GM23338 (cell line): ENCODE measurements at regions not wholly inside any gene's neighbourhood (a gene's known extent, or its start where the extent isn't known, plus 50 kb on each side); places are given as distances from the start of the nearest gene placed in this dataset.

Source experiments
- ATAC-seq: fragments of 200-7000 bp; cut with Tn5 transposase; 3 replicates; pipeline ENCODE4 v1.9.1; 2020
- DNase-seq: peaks from one replicate; pipeline ENCODE4 v3.0.0-alpha.2; 2015; ENCODE audit warnings: low spot score
- H2AFZ ChIP-seq: fragments of 200-600 bp; sonication (generic); 2 replicates; pipeline ENCODE4 v1.8.0; 2016; ENCODE audit warnings: antibody characterized with exemption, mild to moderate bottlenecking, moderate library complexity
- H3F3A ChIP-seq: fragments of 200-600 bp; sonication (generic); replicated peaks from 2 replicates; pipeline ENCODE4 v1.8.0; 2017; ENCODE audit warnings: antibody characterized with exemption, mixed run types, low read depth
- H3K27ac ChIP-seq: fragments of 200-600 bp; sonication (generic); 2 replicates; pipeline ENCODE4 v1.6.1; 2016; ENCODE audit warnings: low read depth
- H3K27me3 ChIP-seq: fragments of 200-600 bp; sonication (generic); 2 replicates; pipeline ENCODE4 v1.8.0; 2016; ENCODE audit warnings: mild to moderate bottlenecking, mixed run types, moderate library complexity; ENCODE audit not compliant: insufficient read depth
- H3K36me3 ChIP-seq: fragments of 200-600 bp; sonication (generic); 2 replicates; pipeline ENCODE4 v1.8.0; 2016; ENCODE audit warnings: mild to moderate bottlenecking; ENCODE audit not compliant: insufficient read depth
- H3K4me1 ChIP-seq: fragments of 200-600 bp; sonication (generic); 2 replicates; pipeline ENCODE4 v1.8.0; 2016; ENCODE audit warnings: mild to moderate bottlenecking, moderate library complexity; ENCODE audit not compliant: insufficient read depth
- H3K4me2 ChIP-seq: fragments of 200-600 bp; sonication (generic); 2 replicates; pipeline ENCODE4 v1.7.1; 2017; ENCODE audit warnings: mixed run types
- H3K4me3 ChIP-seq: fragments of 200-600 bp; sonication (generic); 2 replicates; pipeline ENCODE4 v1.6.1; 2016; ENCODE audit warnings: mixed run types
- H3K79me2 ChIP-seq: fragments of 200-600 bp; sonication (generic); replicated peaks from 2 replicates; pipeline ENCODE4 v1.8.0; 2017; ENCODE audit warnings: mild to moderate bottlenecking; ENCODE audit not compliant: insufficient read depth
- H3K9me2 ChIP-seq: fragments of 200-600 bp; sonication (generic); 2 replicates; pipeline ENCODE4 v1.8.0; 2017; ENCODE audit not compliant: insufficient read depth
- H4K20me1 ChIP-seq: fragments of 200-600 bp; sonication (generic); replicated peaks from 2 replicates; pipeline ENCODE4 v1.8.0; 2017; ENCODE audit warnings: mild to moderate bottlenecking; ENCODE audit not compliant: insufficient read depth
- H3K27ac Mint-ChIP-seq: 2 replicates; pipeline ENCODE4 v1.8.0; 2020; ENCODE audit warnings: inconsistent platforms, mild to moderate bottlenecking, moderate library complexity, mixed read lengths
- H3K27me3 Mint-ChIP-seq: 3 replicates; pipeline ENCODE4 v1.8.0; 2022; ENCODE audit warnings: low read depth, mild to moderate bottlenecking, moderate library complexity, mixed read lengths, inconsistent platforms; ENCODE audit not compliant: insufficient read depth, poor library complexity
- H3K36me3 Mint-ChIP-seq: 3 replicates; pipeline ENCODE4 v1.8.0; 2021; ENCODE audit warnings: low read depth, mild to moderate bottlenecking, inconsistent platforms, moderate library complexity, mixed read lengths
- H3K4me1 Mint-ChIP-seq: 3 replicates; pipeline ENCODE4 v1.8.0; 2020; ENCODE audit warnings: mild to moderate bottlenecking, inconsistent platforms, mixed read lengths
- H3K4me3 Mint-ChIP-seq: 3 replicates; pipeline ENCODE4 v1.8.0; 2021; ENCODE audit warnings: moderate library complexity, mild to moderate bottlenecking, inconsistent platforms, mixed read lengths
- H3K9me3 Mint-ChIP-seq: 3 replicates; pipeline ENCODE4 v1.8.0; 2020; ENCODE audit warnings: moderate library complexity, mild to moderate bottlenecking, inconsistent platforms, mixed read lengths
- CREB1 ChIP-seq: fragments of 250-450 bp; sonication (Bioruptor Pico); IDR thresholded peaks from 2 replicates; pipeline ENCODE4 v1.5.0; 2020; ENCODE audit warnings: low read depth, mild to moderate bottlenecking, moderate library complexity
- EZH2 ChIP-seq: fragments of 200-600 bp; sonication (generic); IDR thresholded peaks from one replicate; pipeline ENCODE4 v1.8.0; 2017; ENCODE audit warnings: antibody characterized with exemption, mild to moderate bottlenecking, low read depth; ENCODE audit not compliant: unreplicated experiment
- EZH2phosphoT487 ChIP-seq: fragments of 200-600 bp; sonication (generic); IDR thresholded peaks from one replicate; pipeline ENCODE4 v1.8.1; 2018; ENCODE audit warnings: antibody characterized with exemption; ENCODE audit not compliant: unreplicated experiment
- JUNB ChIP-seq: IDR thresholded peaks from one replicate; pipeline ENCODE4 v1.6.1; 2016; ENCODE audit warnings: antibody characterized with exemption; ENCODE audit not compliant: unreplicated experiment
- NANOG ChIP-seq: IDR thresholded peaks from 2 replicates; pipeline ENCODE4 v1.6.1; 2016; ENCODE audit warnings: antibody characterized with exemption, borderline replicate concordance
- POLR2AphosphoS5 ChIP-seq: IDR thresholded peaks from 2 replicates; pipeline ENCODE4 v1.6.1; 2016; ENCODE audit warnings: antibody characterized with exemption, low read depth
- REST ChIP-seq: IDR thresholded peaks from one replicate; pipeline ENCODE4 v1.6.1; 2018; ENCODE audit warnings: antibody characterized with exemption; ENCODE audit not compliant: unreplicated experiment
- STAT1 ChIP-seq: IDR thresholded peaks from one replicate; pipeline ENCODE4 v1.6.1; 2016; ENCODE audit warnings: antibody characterized with exemption; ENCODE audit not compliant: unreplicated experiment
- ZNF114 ChIP-seq: fragments of 250-450 bp; sonication (Bioruptor Pico); IDR thresholded peaks from 2 replicates; pipeline ENCODE4 v1.5.0; 2020; ENCODE audit warnings: mild to moderate bottlenecking, moderate library complexity
- ZNF331 ChIP-seq: fragments of 250-450 bp; sonication (Bioruptor Pico); IDR thresholded peaks from 2 replicates; pipeline ENCODE4 v1.5.0; 2020; ENCODE audit warnings: low read depth, mild to moderate bottlenecking, moderate library complexity
- TF ChIP-seq, protein P1 (sequence below): fragments of 250-450 bp; sonication (Bioruptor Pico); IDR thresholded peaks from 2 replicates; pipeline ENCODE4 v1.5.0; 2020; ENCODE audit warnings: mild to moderate bottlenecking, moderate library complexity
- TF ChIP-seq, protein P2 (sequence below), 2 experiments: fragments of 200-600 bp in 1 of 2; sonication (generic) in 1 of 2; conservative IDR thresholded peaks; 2 replicates each; pipeline versions ENCODE4 v1.5.1 to v1.6.1; 2016 to 2017; ENCODE audit warnings: antibody characterized with exemption in 2 of 2, low read depth in 2 of 2, mild to moderate bottlenecking in 2 of 2, moderate library complexity in 1 of 2
- TF ChIP-seq, protein P3 (sequence below): IDR thresholded peaks from 2 replicates; pipeline ENCODE4 v1.6.1; 2016; ENCODE audit warnings: antibody characterized with exemption

DNA sequence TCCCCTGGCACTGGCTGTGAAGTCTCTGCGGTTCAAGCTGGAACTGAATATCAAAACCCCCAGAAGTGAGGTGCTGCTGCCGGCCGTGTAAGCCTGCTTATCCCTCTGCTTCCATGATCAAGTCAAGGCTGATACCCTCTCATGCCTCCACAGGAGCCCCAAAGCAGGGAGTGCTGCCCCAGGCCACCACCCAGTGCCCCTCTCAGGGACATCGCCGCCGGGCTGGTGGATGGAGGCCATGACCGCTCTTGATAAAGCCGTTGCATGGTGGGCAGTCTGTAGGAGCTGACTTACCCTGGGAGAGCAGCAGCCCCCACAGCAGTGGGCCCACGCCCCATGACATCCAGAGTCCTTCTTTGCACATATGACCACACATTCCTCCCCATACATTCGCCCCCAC, 162.0 kb upstream of the CST7 start:
- Histone ChIP-seq H3K4me3 (no peak overlapping the region), H3K4me1 (no peaks in the 10 kb centered on the region), H3K9me2 (0 out of 2 replicates have a peak, but pooled peaks cover 4% of the 10 kb centered on the region), H3K27ac (no peak overlapping the region), H3F3A (no peaks in the 10 kb centered on the region), H3K79me2 (no peaks in the 10 kb centered on the region), H3K36me3 (no peaks in the 10 kb centered on the region), H2AFZ (no peak overlapping the region), H4K20me1 (no peaks in the 10 kb centered on the region), H3K27me3 (no peaks in the 10 kb centered on the region), H3K4me2 (no peak overlapping the region)
- no peak for DNase-seq
- TF ChIP-seq, protein P1, sequence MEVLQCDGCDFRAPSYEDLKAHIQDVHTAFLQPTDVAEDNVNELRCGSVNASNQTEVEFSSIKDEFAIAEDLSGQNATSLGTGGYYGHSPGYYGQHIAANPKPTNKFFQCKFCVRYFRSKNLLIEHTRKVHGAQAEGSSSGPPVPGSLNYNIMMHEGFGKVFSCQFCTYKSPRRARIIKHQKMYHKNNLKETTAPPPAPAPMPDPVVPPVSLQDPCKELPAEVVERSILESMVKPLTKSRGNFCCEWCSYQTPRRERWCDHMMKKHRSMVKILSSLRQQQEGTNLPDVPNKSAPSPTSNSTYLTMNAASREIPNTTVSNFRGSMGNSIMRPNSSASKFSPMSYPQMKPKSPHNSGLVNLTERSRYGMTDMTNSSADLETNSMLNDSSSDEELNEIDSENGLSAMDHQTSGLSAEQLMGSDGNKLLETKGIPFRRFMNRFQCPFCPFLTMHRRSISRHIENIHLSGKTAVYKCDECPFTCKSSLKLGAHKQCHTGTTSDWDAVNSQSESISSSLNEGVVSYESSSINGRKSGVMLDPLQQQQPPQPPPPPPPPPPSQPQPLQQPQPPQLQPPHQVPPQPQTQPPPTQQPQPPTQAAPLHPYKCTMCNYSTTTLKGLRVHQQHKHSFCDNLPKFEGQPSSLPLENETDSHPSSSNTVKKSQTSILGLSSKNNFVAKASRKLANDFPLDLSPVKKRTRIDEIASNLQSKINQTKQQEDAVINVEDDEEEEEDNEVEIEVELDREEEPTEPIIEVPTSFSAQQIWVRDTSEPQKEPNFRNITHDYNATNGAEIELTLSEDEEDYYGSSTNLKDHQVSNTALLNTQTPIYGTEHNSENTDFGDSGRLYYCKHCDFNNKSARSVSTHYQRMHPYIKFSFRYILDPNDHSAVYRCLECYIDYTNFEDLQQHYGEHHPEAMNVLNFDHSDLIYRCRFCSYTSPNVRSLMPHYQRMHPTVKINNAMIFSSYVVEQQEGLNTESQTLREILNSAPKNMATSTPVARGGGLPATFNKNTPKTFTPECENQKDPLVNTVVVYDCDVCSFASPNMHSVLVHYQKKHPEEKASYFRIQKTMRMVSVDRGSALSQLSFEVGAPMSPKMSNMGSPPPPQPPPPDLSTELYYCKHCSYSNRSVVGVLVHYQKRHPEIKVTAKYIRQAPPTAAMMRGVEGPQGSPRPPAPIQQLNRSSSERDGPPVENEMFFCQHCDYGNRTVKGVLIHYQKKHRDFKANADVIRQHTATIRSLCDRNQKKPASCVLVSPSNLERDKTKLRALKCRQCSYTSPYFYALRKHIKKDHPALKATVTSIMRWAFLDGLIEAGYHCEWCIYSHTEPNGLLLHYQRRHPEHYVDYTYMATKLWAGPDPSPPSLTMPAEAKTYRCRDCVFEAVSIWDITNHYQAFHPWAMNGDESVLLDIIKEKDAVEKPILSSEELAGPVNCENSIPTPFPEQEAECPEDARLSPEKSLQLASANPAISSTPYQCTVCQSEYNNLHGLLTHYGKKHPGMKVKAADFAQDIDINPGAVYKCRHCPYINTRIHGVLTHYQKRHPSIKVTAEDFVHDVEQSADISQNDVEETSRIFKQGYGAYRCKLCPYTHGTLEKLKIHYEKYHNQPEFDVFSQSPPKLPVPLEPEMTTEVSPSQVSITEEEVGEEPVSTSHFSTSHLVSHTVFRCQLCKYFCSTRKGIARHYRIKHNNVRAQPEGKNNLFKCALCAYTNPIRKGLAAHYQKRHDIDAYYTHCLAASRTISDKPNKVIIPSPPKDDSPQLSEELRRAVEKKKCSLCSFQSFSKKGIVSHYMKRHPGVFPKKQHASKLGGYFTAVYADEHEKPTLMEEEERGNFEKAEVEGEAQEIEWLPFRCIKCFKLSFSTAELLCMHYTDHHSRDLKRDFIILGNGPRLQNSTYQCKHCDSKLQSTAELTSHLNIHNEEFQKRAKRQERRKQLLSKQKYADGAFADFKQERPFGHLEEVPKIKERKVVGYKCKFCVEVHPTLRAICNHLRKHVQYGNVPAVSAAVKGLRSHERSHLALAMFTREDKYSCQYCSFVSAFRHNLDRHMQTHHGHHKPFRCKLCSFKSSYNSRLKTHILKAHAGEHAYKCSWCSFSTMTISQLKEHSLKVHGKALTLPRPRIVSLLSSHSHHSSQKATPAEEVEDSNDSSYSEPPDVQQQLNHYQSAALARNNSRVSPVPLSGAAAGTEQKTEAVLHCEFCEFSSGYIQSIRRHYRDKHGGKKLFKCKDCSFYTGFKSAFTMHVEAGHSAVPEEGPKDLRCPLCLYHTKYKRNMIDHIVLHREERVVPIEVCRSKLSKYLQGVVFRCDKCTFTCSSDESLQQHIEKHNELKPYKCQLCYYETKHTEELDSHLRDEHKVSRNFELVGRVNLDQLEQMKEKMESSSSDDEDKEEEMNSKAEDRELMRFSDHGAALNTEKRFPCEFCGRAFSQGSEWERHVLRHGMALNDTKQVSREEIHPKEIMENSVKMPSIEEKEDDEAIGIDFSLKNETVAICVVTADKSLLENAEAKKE (CRISPR knock-in tag), result no peak
- TF ChIP-seq JUNB (no peak), POLR2AphosphoS5 (no peak), STAT1 (no peak), EZH2 (no peak), ZNF114 (CRISPR knock-in tag) (no peak), REST (no peak), ZNF331 (CRISPR knock-in tag) (no peak), CREB1 (CRISPR knock-in tag) (no peak), NANOG (no peak), EZH2phosphoT487 (no peak)
- TF ChIP-seq, protein P2, sequence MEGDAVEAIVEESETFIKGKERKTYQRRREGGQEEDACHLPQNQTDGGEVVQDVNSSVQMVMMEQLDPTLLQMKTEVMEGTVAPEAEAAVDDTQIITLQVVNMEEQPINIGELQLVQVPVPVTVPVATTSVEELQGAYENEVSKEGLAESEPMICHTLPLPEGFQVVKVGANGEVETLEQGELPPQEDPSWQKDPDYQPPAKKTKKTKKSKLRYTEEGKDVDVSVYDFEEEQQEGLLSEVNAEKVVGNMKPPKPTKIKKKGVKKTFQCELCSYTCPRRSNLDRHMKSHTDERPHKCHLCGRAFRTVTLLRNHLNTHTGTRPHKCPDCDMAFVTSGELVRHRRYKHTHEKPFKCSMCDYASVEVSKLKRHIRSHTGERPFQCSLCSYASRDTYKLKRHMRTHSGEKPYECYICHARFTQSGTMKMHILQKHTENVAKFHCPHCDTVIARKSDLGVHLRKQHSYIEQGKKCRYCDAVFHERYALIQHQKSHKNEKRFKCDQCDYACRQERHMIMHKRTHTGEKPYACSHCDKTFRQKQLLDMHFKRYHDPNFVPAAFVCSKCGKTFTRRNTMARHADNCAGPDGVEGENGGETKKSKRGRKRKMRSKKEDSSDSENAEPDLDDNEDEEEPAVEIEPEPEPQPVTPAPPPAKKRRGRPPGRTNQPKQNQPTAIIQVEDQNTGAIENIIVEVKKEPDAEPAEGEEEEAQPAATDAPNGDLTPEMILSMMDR (conservative IDR thresholded peaks at IDR 0.05; ENCODE audit: low read depth in 2 of 2), result no peak
- TF ChIP-seq, protein P3, sequence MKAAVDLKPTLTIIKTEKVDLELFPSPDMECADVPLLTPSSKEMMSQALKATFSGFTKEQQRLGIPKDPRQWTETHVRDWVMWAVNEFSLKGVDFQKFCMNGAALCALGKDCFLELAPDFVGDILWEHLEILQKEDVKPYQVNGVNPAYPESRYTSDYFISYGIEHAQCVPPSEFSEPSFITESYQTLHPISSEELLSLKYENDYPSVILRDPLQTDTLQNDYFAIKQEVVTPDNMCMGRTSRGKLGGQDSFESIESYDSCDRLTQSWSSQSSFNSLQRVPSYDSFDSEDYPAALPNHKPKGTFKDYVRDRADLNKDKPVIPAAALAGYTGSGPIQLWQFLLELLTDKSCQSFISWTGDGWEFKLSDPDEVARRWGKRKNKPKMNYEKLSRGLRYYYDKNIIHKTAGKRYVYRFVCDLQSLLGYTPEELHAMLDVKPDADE, result no peak
- H3K27ac Mint-ChIP-seq, result no peak overlapping the region
- peaks cover 15% of the 10 kb centered on the region; the same call in 2 of the 3 replicates for H3K4me1 Mint-ChIP-seq
- no peak for ATAC-seq
- H3K4me3 Mint-ChIP-seq, result no peak overlapping the region
- H3K27me3 Mint-ChIP-seq, result peaks cover 9% of the 10 kb centered on the region
- no peaks in the 10 kb centered on the region for H3K9me3 Mint-ChIP-seq
- no peaks in the 10 kb centered on the region for H3K36me3 Mint-ChIP-seq
